HepG2 (cell line): ENCODE measurements at regions not wholly inside any gene's neighbourhood (a gene's known extent, or its start where the extent isn't known, plus 50 kb on each side); places are given as distances from the start of the nearest gene placed in this dataset.

ENCODE experiments used
- ATAD3A ChIP-seq: sonication (generic); formaldehyde crosslinking; IDR thresholded peaks from 2 replicates; pipeline ENCODE4 v1.4.0; 2020; ENCODE audit warnings: missing genetic modification reagents
- HOXA5 ChIP-seq: sonication (generic); formaldehyde crosslinking; IDR thresholded peaks from 2 replicates; pipeline ENCODE4 v1.4.0; 2020; ENCODE audit warnings: missing genetic modification reagents
- KLF13 ChIP-seq: sonication (generic); formaldehyde crosslinking; IDR thresholded peaks from 2 replicates; pipeline ENCODE4 v1.4.0; 2020; ENCODE audit warnings: mild to moderate bottlenecking, missing genetic modification reagents
- MIXL1 ChIP-seq: IDR thresholded peaks from 2 replicates; pipeline ENCODE4 v1.6.1; 2016
- MLLT10 ChIP-seq: sonication (generic); formaldehyde crosslinking; IDR thresholded peaks from 2 replicates; pipeline ENCODE4 v1.4.0; 2020; ENCODE audit warnings: missing genetic modification reagents
- NFE2L2 ChIP-seq: fragments of 150-350 bp; IDR thresholded peaks from 2 replicates; pipeline ENCODE4 v1.6.1; 2014; ENCODE audit warnings: low read length
- NFYC ChIP-seq: IDR thresholded peaks from 2 replicates; pipeline ENCODE4 v1.6.1; 2016; ENCODE audit warnings: missing genetic modification reagents, missing compliant biosample characterization
- PAX8 ChIP-seq: sonication (generic); formaldehyde crosslinking; IDR thresholded peaks from 2 replicates; pipeline ENCODE4 v1.8.0; 2022; ENCODE audit warnings: mild to moderate bottlenecking, missing genetic modification reagents, borderline replicate concordance
- POGK ChIP-seq: sonication (generic); formaldehyde crosslinking; conservative IDR thresholded peaks from 2 replicates; pipeline ENCODE4 v1.8.0; 2022; ENCODE audit warnings: mild to moderate bottlenecking, moderate library complexity, missing genetic modification reagents
- SMC3 ChIP-seq: IDR thresholded peaks from 2 replicates; pipeline ENCODE4 v1.6.1; 2011; ENCODE audit warnings: low read length, improper control_type of control experiment
- SP140L ChIP-seq: sonication (generic); formaldehyde crosslinking; IDR thresholded peaks from 2 replicates; pipeline ENCODE4 v1.4.0; 2020; ENCODE audit warnings: missing genetic modification reagents, borderline replicate concordance
- SRSF1 ChIP-seq: fragments of 200-400 bp; formaldehyde crosslinking; optimal IDR thresholded peaks from 2 replicates; pipeline ENCODE3; 2017; ENCODE audit warnings: mild to moderate bottlenecking, low read depth, low read length, moderate library complexity
- TAF1 ChIP-seq: sonication (generic); formaldehyde crosslinking; IDR thresholded peaks from 2 replicates; pipeline ENCODE4 v1.4.0; 2020; ENCODE audit warnings: missing genetic modification reagents
- TFAP4 ChIP-seq: sonication (generic); IDR thresholded peaks from 2 replicates; pipeline ENCODE4 v1.6.1; 2016; ENCODE audit warnings: low read depth, borderline replicate concordance
- XRCC5 ChIP-seq: fragments of 200-400 bp; formaldehyde crosslinking; optimal IDR thresholded peaks from 2 replicates; pipeline ENCODE3; 2017; ENCODE audit warnings: mild to moderate bottlenecking, low read length
- ZNF331 ChIP-seq: sonication (generic); formaldehyde crosslinking; IDR thresholded peaks from 2 replicates; pipeline ENCODE4 v1.4.0; 2020; ENCODE audit warnings: missing genetic modification reagents
- ZNF337 ChIP-seq: sonication (generic); formaldehyde crosslinking; IDR thresholded peaks from 2 replicates; pipeline ENCODE4 v1.5.1; 2020; ENCODE audit warnings: missing genetic modification reagents, low read depth, mild to moderate bottlenecking, borderline replicate concordance
- ZNF451 ChIP-seq: sonication (generic); formaldehyde crosslinking; IDR thresholded peaks from 2 replicates; pipeline ENCODE4 v1.5.0; 2020; ENCODE audit warnings: mild to moderate bottlenecking, missing genetic modification reagents
- ZNF644 ChIP-seq: IDR thresholded peaks from 2 replicates; pipeline ENCODE4 v1.6.1; 2016; ENCODE audit warnings: low read depth
- ZNF646 ChIP-seq: sonication (generic); formaldehyde crosslinking; IDR thresholded peaks from 2 replicates; pipeline ENCODE4 v1.9.0; 2021; ENCODE audit warnings: mild to moderate bottlenecking, missing genetic modification reagents
- ZNF652 ChIP-seq: IDR thresholded peaks from 2 replicates; pipeline ENCODE4 v1.6.1; 2016; ENCODE audit warnings: low read depth, borderline replicate concordance
- ZNF766 ChIP-seq: sonication (generic); formaldehyde crosslinking; IDR thresholded peaks from 2 replicates; pipeline ENCODE4 v1.5.0; 2020; ENCODE audit warnings: missing genetic modification reagents, borderline replicate concordance

GRCh38 chr2:165015052-165015642 lies 59.8 kb upstream of the SLC38A11 start (continued):
- TF ChIP-seq ZNF646 (CRISPR knock-in tag): no peak
- no peak for TF ChIP-seq TAF1 (CRISPR knock-in tag)
- peak; percentile 38; the same call in 1 of the 2 replicates for TF ChIP-seq MIXL1 (CRISPR knock-in tag)
- TF ChIP-seq POGK (CRISPR knock-in tag): peak; percentile 61; the same call in 1 of the 2 replicates
- TF ChIP-seq TFAP4: no peak
- TF ChIP-seq MLLT10 (CRISPR knock-in tag): no peak
- TF ChIP-seq HOXA5 (CRISPR knock-in tag): 0 out of 2 replicates have a peak, but pooled peaks have one; percentile 44
- TF ChIP-seq XRCC5: peak; percentile 77
- 0 out of 2 replicates have a peak, but pooled peaks have one; percentile 22 for TF ChIP-seq ZNF644
- no peak for TF ChIP-seq ATAD3A (CRISPR knock-in tag)
- no peak for TF ChIP-seq SRSF1
- TF ChIP-seq SP140L (CRISPR knock-in tag): peak; percentile 75; the same call in 1 of the 2 replicates
- no peak for TF ChIP-seq ZNF652
- 0 out of 2 replicates have a peak, but pooled peaks have one; percentile 13 for TF ChIP-seq NFE2L2
- TF ChIP-seq ZNF337 (CRISPR knock-in tag): no peak
- no peak for TF ChIP-seq NFYC (CRISPR knock-in tag)
- peak; percentile 93 for TF ChIP-seq SMC3
- TF ChIP-seq PAX8: no peak
- TF ChIP-seq ZNF451 (CRISPR knock-in tag): no peak
- no peak for TF ChIP-seq KLF13 (CRISPR knock-in tag)
- TF ChIP-seq ZNF331 (CRISPR knock-in tag): 0 out of 2 replicates have a peak, but pooled peaks have one; percentile 17
- TF ChIP-seq ZNF766 (CRISPR knock-in tag): no peak
